Ishikawa (cell line): ENCODE measurements at regions not wholly inside any gene's neighbourhood (a gene's known extent, or its start where the extent isn't known, plus 50 kb on each side); places are given as distances from the start of the nearest gene placed in this dataset.

Experiments used
- EP300 ChIP-seq: IDR thresholded peaks from 2 replicates; pipeline ENCODE4 v1.6.1; 2012; ENCODE audit warnings: borderline replicate concordance
- RAD21 ChIP-seq: IDR thresholded peaks from 2 replicates; pipeline ENCODE4 v1.6.1; 2012; ENCODE audit warnings: low read depth

DNA sequence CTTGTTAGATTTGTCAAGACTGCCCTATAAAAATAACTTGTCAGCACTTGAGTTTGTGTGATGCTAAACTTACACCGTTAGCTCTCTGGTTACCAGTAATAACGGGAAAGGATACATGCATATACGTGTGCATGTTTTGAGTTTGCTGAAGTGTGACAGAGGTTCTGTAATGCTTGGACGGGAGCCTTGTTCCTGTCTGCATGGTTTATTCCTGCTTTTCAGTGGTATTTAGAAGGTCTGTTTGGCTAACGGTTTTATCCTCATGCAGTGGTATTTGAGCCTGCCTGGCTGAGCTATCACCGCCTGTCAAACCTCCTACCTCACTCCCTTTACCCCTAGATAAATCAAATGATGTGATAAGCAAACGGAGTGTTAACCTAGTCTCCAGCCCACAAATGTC lies 305.6 kb downstream of the GALC start:
- TF ChIP-seq RAD21 (no peak), EP300 (no peak)
